Sigmoid colon (tissue), 6 donors: ENCODE measurements at regions not wholly inside any gene's neighbourhood (a gene's known extent, or its start where the extent isn't known, plus 50 kb on each side); places are given as distances from the start of the nearest gene placed in this dataset.

Experiments used
- DNase-seq: peaks from one replicate; pipeline ENCODE4 v3.0.0-alpha.2; 2019
- H3K27ac ChIP-seq, 4 donors: fragments of 200-600 bp; sonication (generic); one replicate each; pipeline ENCODE4 v1.5.1; 2016 to 2019; ENCODE audit warnings: mild to moderate bottlenecking in 1 of 4
- H3K27me3 ChIP-seq, 3 donors: fragments of 200-600 bp; sonication (generic); one replicate each; pipeline ENCODE4 v1.5.1; 2019; ENCODE audit warnings: mild to moderate bottlenecking in 1 of 3
- H3K36me3 ChIP-seq, 4 donors: fragments of 200-600 bp; sonication (generic); one replicate each; pipeline ENCODE4 v1.5.1; 2016 to 2019
- H3K4me1 ChIP-seq, 4 donors: fragments of 200-600 bp; sonication (generic); one replicate each; pipeline ENCODE4 v1.5.1; 2017 to 2019
- H3K4me3 ChIP-seq, 4 donors: fragments of 200-600 bp; sonication (generic); one replicate each; pipeline ENCODE4 v1.5.1; 2017 to 2019; ENCODE audit warnings: mild to moderate bottlenecking in 2 of 4, moderate library complexity in 1 of 4
- H3K9me3 ChIP-seq, 4 donors: fragments of 200-600 bp in 3 of 4; sonication (generic) in 3 of 4; one replicate each; pipeline versions ENCODE4 v1.5.1 to v1.6.1; 2013 to 2019
- EP300 ChIP-seq, 4 donors: sonication (generic); formaldehyde crosslinking; IDR thresholded peaks; one replicate each; pipeline ENCODE4 v1.6.1; 2017; ENCODE audit warnings: antibody characterized with exemption in 4 of 4
- POLR2A ChIP-seq, 2 donors: fragments of 450-650 bp; IDR thresholded peaks; one replicate each; pipeline ENCODE4 v1.6.1; 2016; ENCODE audit warnings: antibody characterized with exemption in 2 of 2, mild to moderate bottlenecking in 2 of 2, moderate library complexity in 2 of 2
- POLR2AphosphoS5 ChIP-seq, 4 donors: sonication (generic); formaldehyde crosslinking; IDR thresholded peaks; one replicate each; pipeline ENCODE4 v1.6.1; 2017; ENCODE audit warnings: antibody characterized with exemption in 4 of 4
- WGBS, 2 donors: extraction: QIAGEN DNeasy Blood & Tissue Kit; methylation state at CpG; one replicate each; pipeline ENCODE4 v1.1.7; 2013; 5-methylcytosine and 5-hydroxymethylcytosine counted together
- intact Hi-C: fragments of 100-400 bp; cut with DNase I; formaldehyde crosslinking; loops from one replicate; pipeline ENCODE4 v1.15.1; 2023
- TF ChIP-seq, protein P1 (sequence below), 4 experiments: fragments of 450-650 bp in 3 of 4; fragments of 200-600 bp in 1 of 4; IDR thresholded peaks; one replicate each; pipeline ENCODE4 v1.5.1; 2016 to 2019; ENCODE audit warnings: antibody characterized with exemption in 4 of 4, mild to moderate bottlenecking in 3 of 4, moderate library complexity in 2 of 4
- donor health status: healthy with polysubstance abuse.
- donor health status: healthy.

DNA sequence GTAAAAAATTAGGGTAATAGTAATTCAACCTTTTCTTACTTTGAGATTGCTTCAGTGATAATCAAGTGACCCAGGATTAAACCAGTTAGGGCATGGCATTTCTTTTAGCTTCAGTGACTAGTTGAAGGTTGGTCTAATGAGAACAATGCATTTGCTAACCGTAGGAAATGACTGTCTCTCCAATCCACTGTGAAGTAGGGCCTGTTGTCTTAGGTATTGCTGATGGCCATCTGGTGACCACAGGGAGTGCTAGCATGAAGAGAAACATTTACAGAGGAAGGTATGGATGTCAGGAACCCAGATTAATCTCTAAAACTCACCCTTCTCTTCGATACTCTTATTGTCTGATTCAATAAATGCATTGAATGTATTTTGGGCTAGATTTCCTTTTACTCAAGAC lies 535.9 kb upstream of the SEMA6A start:
- no peaks in the 10 kb centered on the region for H3K9me3 ChIP-seq
- 91 to 93% methylated on average over 2 of the region's 2 CpGs for WGBS, 2 donors
- no peaks in the 10 kb centered on the region for H3K4me1 ChIP-seq
- no peak for DNase-seq
- no peaks in the 10 kb centered on the region for H3K36me3 ChIP-seq
- no peaks in the 10 kb centered on the region for H3K27me3 ChIP-seq
- H3K27ac ChIP-seq = no peak overlapping the region
- TF ChIP-seq POLR2A (IDR thresholded peaks at IDR 0.05) (no peak), POLR2AphosphoS5 (IDR thresholded peaks at IDR 0.05) (no peak), EP300 (IDR thresholded peaks at IDR 0.05) (no peak)
- TF ChIP-seq, protein P1, sequence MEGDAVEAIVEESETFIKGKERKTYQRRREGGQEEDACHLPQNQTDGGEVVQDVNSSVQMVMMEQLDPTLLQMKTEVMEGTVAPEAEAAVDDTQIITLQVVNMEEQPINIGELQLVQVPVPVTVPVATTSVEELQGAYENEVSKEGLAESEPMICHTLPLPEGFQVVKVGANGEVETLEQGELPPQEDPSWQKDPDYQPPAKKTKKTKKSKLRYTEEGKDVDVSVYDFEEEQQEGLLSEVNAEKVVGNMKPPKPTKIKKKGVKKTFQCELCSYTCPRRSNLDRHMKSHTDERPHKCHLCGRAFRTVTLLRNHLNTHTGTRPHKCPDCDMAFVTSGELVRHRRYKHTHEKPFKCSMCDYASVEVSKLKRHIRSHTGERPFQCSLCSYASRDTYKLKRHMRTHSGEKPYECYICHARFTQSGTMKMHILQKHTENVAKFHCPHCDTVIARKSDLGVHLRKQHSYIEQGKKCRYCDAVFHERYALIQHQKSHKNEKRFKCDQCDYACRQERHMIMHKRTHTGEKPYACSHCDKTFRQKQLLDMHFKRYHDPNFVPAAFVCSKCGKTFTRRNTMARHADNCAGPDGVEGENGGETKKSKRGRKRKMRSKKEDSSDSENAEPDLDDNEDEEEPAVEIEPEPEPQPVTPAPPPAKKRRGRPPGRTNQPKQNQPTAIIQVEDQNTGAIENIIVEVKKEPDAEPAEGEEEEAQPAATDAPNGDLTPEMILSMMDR (IDR thresholded peaks at IDR 0.05) = no peak
- intact Hi-C loops = no loop called here
- no peak overlapping the region for H3K4me3 ChIP-seq

DNA sequence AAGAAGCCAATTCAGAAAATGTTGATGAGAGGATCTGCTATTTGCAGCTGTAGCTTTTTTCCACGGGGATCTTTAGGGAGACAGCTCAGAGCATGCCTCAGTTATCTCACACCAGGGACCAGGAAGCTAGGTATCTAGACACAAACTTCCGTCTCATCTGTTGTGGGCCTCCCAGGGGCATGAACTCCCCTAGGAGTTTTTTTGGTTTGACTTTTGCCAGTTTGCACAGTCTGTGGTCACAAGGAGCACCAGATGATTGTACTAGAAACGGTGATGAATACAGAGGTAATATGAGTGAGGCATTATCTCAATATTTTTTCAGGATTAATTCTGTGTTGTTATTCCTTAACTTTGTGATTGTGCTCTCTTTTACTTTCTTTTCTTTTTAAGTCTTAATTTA lies 533.2 kb upstream of the SEMA6A start:
- intact Hi-C loops = no loop called here
- WGBS, 2 donors = 58 to 79% methylated on average over 3 of the region's 3 CpGs
- no peaks in the 10 kb centered on the region for H3K4me1 ChIP-seq
- no peaks in the 10 kb centered on the region for H3K9me3 ChIP-seq
- no peak overlapping the region for H3K27ac ChIP-seq
- no peak for DNase-seq
- no peaks in the 10 kb centered on the region for H3K36me3 ChIP-seq
- TF ChIP-seq, protein P1 (IDR thresholded peaks at IDR 0.05) = no peak
- TF ChIP-seq EP300 (IDR thresholded peaks at IDR 0.05) = no peak
- TF ChIP-seq POLR2AphosphoS5 (IDR thresholded peaks at IDR 0.05) = no peak
- TF ChIP-seq POLR2A (IDR thresholded peaks at IDR 0.05) = no peak
- H3K27me3 ChIP-seq = no peaks in the 10 kb centered on the region
- no peak overlapping the region for H3K4me3 ChIP-seq

DNA sequence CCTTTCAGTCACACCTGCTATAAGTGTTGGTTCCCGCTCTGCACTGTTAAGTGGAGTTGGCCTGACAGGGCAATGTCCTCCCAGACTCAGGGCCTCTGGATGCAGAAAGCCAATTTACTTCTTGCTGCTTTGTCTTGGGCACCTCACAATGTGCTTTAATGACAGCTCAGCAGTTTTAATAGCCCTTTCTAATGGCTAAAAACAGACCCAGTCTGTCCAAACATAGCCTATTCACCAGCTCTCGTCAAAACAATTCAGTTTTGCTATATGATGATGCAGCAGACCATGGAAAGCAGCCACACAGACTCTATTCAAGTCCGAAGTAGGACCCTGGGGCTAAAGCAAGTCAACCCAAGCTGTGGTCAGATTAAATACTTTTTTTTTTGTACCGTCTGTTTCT lies 529.1 kb upstream of the SEMA6A start:
- Histone ChIP-seq H3K27me3 (no peaks in the 10 kb centered on the region), H3K4me1 (no peaks in the 10 kb centered on the region), H3K4me3 (no peak overlapping the region), H3K27ac (no peak overlapping the region), H3K36me3 (no peaks in the 10 kb centered on the region), H3K9me3 (no peaks in the 10 kb centered on the region)
- TF ChIP-seq, protein P1 (IDR thresholded peaks at IDR 0.05) = no peak
- TF ChIP-seq POLR2AphosphoS5 (IDR thresholded peaks at IDR 0.05) = no peak
- TF ChIP-seq EP300 (IDR thresholded peaks at IDR 0.05) = no peak
- TF ChIP-seq POLR2A (IDR thresholded peaks at IDR 0.05) = no peak
- intact Hi-C loops = no loop called here
- DNase-seq = no peak
- 85% methylated on average over 4 of the region's 4 CpGs for WGBS, 2 donors

DNA sequence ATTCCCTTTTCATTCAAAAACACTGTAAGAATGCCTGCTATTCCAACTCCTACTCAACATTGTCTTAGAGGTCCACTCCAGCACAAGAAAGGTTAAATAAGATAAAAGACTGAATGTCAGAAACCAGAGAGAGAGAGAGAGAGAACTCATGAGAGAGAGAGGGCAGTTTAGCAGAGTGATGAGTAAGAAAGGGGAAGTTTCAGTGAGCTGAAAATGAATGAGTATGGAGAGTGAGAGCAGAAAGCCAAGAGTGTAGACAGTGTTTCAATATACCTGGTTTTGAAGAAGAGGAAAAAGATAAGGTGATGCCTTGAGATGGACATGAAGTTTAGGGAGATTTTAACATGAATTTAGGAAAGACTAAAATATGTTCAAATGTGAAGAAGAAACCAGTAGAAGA lies 528.0 kb upstream of the SEMA6A start:
- intact Hi-C loops = no loop called here
- Histone ChIP-seq H3K36me3 (no peaks in the 10 kb centered on the region), H3K27ac (no peak overlapping the region), H3K4me3 (no peak overlapping the region), H3K9me3 (no peaks in the 10 kb centered on the region), H3K4me1 (no peaks in the 10 kb centered on the region), H3K27me3 (no peaks in the 10 kb centered on the region)
- TF ChIP-seq EP300 (IDR thresholded peaks at IDR 0.05) (no peak), POLR2AphosphoS5 (IDR thresholded peaks at IDR 0.05) (no peak), POLR2A (IDR thresholded peaks at IDR 0.05) (no peak)
- TF ChIP-seq, protein P1 (IDR thresholded peaks at IDR 0.05) = no peak
- DNase-seq = no peak

DNA sequence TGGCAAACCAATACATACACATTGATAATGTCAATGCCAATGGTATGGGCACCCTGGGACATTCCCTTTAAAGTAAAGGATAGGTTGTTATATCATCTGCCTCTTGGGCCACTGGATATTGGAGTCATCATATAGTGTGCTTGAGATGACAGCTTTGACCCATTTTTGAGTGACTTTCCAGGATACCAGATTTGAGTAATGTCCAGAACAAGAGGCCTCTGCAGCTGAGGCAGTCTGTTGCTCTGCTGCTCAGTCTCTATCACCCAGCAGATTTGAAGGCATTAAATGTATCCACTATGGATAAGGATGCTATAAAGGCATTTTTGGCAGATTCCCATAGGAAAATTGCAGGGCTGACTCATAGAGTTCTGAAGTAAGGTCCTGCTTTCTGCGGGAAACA lies 525.6 kb upstream of the SEMA6A start:
- intact Hi-C loops = no loop called here
- no peaks in the 10 kb centered on the region for H3K4me1 ChIP-seq
- TF ChIP-seq, protein P1 (IDR thresholded peaks at IDR 0.05) = no peak
- TF ChIP-seq EP300 (IDR thresholded peaks at IDR 0.05) = no peak
- no peak for TF ChIP-seq POLR2A (IDR thresholded peaks at IDR 0.05)
- no peak for TF ChIP-seq POLR2AphosphoS5 (IDR thresholded peaks at IDR 0.05)
- no peak for DNase-seq
- H3K9me3 ChIP-seq = no peaks in the 10 kb centered on the region
- H3K27me3 ChIP-seq = no peaks in the 10 kb centered on the region
- H3K36me3 ChIP-seq = no peaks in the 10 kb centered on the region
- WGBS, 2 donors = 95% methylated on average over 1 of the region's 1 CpG
- no peak overlapping the region for H3K4me3 ChIP-seq
- H3K27ac ChIP-seq = no peak overlapping the region
